SJSA1 (cell line): ENCODE measurements at regions not wholly inside any gene's neighbourhood (a gene's known extent, or its start where the extent isn't known, plus 50 kb on each side); places are given as distances from the start of the nearest gene placed in this dataset.
"Not testable (repeated sequence)": the region's sequence is repeated elsewhere in the genome, so short reads cannot be mapped to it uniquely, and the experiment has no call there.

Experiments
- DNase-seq, 2 experiments: peaks; one replicate each; pipeline ENCODE4 v3.0.0-alpha.2; 2015 to 2020; ENCODE audit warnings: low spot score in 2 of 2, low read depth in 1 of 2
- H3K27ac ChIP-seq: fragments of 250-450 bp; sonication (Bioruptor Pico); 2 replicates; pipeline ENCODE4 v1.5.1; 2020; ENCODE audit warnings: mild to moderate bottlenecking, moderate library complexity
- H3K27me3 ChIP-seq: fragments of 250-450 bp; sonication (Bioruptor Pico); replicated peaks from 2 replicates; pipeline ENCODE4 v1.5.1; 2020; ENCODE audit warnings: mild to moderate bottlenecking, moderate library complexity
- H3K36me3 ChIP-seq: fragments of 250-450 bp; sonication (Bioruptor Pico); 2 replicates; pipeline ENCODE4 v1.5.1; 2020; ENCODE audit warnings: mild to moderate bottlenecking
- H3K4me1 ChIP-seq: fragments of 250-450 bp; sonication (Bioruptor Pico); replicated peaks from 2 replicates; pipeline ENCODE4 v1.6.1; 2021; ENCODE audit warnings: mild to moderate bottlenecking
- H3K4me3 ChIP-seq: fragments of 250-450 bp; sonication (Bioruptor Pico); 2 replicates; pipeline ENCODE4 v1.5.1; 2020; ENCODE audit warnings: mild to moderate bottlenecking
- H3K9me3 ChIP-seq: fragments of 250-450 bp; sonication (Bioruptor Pico); replicated peaks from 2 replicates; pipeline ENCODE4 v1.5.1; 2020; ENCODE audit warnings: mild to moderate bottlenecking

DNA sequence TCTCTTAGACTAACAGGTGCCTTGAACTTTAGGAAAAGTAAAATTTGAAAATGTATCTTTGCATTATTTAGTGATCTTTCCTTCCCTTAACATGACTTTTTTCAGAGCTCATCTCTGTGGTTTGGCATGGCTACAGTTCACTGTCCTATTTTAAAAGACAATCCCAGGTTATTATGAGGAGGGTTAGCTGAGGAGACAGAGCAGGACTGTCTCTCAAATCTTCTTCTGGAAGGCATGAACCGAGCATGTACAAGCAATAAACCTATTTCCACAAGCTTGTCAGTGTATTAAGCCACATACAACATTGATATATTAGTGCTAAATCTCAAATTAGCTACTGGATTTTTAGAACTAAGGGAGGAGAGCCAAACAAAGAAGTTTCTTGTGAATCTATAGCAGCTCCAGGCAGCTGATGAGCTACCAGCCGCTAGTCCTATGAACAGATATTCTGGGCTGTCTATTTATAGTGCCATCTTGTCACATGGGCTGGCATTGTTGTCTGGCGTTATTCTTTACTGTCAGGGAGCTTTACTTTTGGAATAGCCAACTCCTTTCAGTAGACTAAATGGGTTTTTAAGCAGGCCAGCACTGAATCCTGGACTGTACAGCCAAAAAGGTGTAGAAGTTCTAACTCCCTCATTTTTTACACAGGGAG lies 171.2 kb upstream of the ACTBL2 start:
- Histone ChIP-seq H3K9me3 (0 out of 2 replicates have a peak, but pooled peaks cover 3% of the 10 kb centered on the region), H3K4me3 (no peak overlapping the region), H3K27ac (no peak overlapping the region), H3K27me3 (no peaks in the 10 kb centered on the region), H3K36me3 (no peaks in the 10 kb centered on the region), H3K4me1 (peaks cover 9% of the 10 kb centered on the region)
- DNase-seq = no peak

DNA sequence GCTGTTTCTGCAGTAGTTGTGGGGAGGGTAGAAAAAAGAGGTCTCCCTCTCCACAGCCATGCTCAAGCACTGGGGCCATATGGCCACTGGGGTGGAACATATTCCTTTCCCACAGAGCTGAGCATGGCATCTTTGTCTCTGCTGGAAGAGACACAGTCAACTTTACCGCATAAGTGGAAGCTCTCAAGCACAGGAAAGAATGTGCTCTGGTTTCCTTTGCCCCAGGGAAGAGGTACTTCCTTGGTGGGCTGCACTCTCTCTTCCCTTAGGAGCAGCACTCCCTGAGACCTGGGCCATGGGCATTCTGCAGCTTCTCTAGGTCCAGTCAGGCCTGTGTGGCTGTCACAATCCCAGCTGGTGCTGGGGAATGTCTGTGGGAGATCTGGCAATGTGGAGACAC lies 168.5 kb upstream of the ACTBL2 start:
- H3K36me3 ChIP-seq = no peaks in the 10 kb centered on the region
- H3K9me3 ChIP-seq = no peaks in the 10 kb centered on the region
- H3K27ac ChIP-seq = no peak overlapping the region
- no peaks in the 10 kb centered on the region for H3K27me3 ChIP-seq
- no peak for DNase-seq
- no peak overlapping the region for H3K4me3 ChIP-seq
- H3K4me1 ChIP-seq = peaks cover 9% of the 10 kb centered on the region

DNA sequence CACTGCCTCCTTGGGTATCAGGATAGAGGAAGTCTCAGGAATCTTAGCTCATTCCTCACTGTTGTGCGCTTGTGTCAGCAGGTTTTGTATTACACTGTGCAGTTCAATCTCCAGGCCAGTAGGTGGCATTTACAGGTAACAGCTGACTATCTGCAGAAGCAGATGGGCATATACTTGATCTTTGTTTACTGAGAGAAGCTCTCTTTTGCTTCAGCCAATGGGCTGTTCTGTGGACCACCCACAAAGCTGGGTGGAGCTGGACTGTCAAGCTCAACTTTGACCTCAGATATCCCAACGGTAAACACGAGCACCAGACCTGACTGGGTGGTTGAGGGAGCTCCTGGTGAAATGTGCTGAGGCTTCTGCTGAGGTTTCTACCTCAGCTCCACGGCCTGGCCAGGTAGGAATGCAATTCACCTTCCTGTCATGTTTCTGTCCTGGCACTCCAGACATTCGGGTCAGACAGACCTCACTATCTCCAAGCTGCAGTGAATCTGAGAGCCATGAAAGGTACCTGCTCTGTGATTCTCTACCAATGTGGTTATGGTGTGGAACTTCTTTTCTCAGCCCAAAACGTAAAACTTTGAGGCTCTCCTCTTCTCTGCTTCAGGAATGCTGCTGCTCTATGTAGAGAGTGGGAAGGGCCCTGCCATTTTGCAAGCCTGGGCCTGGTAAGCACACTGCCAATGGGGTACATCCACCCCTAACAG lies 167.9 kb upstream of the ACTBL2 start:
- H3K36me3 ChIP-seq = no peaks in the 10 kb centered on the region
- H3K27me3 ChIP-seq = no peaks in the 10 kb centered on the region
- DNase-seq = peak; percentile 46 to 47
- no peak overlapping the region for H3K4me3 ChIP-seq
- H3K9me3 ChIP-seq = no peaks in the 10 kb centered on the region
- H3K27ac ChIP-seq = no peak overlapping the region; the same call in 1 of the 2 replicates
- H3K4me1 ChIP-seq = peaks cover 9% of the 10 kb centered on the region

DNA sequence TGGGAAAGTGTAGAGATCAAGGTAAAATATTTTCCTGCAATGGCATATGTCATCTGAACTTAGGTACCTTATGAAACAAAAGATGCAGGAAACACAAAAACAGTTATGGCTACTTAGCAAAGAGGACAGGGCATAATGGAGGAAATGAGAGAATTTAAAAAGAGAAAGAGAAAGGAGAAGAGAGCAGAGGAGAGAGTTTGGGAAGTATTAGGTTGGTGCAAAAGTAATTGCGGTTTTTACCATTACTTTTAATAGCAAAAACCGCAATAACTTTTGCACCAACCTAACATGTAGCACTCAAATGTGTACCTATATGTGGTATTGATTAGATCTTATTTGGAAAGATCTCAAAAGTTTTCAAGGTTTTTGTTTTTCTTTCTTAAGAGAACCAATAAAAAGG lies 160.1 kb upstream of the ACTBL2 start:
- DNase-seq = no peak

DNA sequence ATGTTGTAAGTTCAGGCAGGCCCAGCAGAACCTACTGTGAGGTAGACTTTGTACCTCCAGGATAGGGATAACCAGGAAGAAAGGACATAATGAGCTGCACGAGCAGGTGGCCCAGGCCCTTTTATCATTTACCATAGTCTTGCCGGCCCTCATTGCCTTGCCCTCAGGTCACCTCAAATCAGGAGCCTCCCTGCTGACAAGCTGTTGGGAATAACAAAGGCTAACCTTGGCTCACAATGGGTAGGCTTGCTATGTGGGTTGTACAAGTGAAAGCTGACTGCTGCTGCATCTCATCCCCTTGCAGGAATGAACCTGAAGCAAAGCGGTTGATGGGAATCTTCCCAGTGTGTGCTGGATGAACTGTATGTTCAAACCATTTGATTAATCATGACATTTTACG lies 159.5 kb upstream of the ACTBL2 start:
- Histone ChIP-seq H3K36me3 (no peaks in the 10 kb centered on the region), H3K4me3 (no peak overlapping the region), H3K27me3 (no peaks in the 10 kb centered on the region), H3K9me3 (no peaks in the 10 kb centered on the region), H3K4me1 (no peaks in the 10 kb centered on the region), H3K27ac (no peak overlapping the region)
- DNase-seq = no peak

More for the DNA sequence above, 160.1 kb upstream of the ACTBL2 start:
- Histone ChIP-seq H3K36me3 (no peaks in the 10 kb centered on the region), H3K27ac (no peak overlapping the region), H3K27me3 (no peaks in the 10 kb centered on the region), H3K4me3 (no peak overlapping the region), H3K9me3 (no peaks in the 10 kb centered on the region), H3K4me1 (no peaks in the 10 kb centered on the region)

DNA sequence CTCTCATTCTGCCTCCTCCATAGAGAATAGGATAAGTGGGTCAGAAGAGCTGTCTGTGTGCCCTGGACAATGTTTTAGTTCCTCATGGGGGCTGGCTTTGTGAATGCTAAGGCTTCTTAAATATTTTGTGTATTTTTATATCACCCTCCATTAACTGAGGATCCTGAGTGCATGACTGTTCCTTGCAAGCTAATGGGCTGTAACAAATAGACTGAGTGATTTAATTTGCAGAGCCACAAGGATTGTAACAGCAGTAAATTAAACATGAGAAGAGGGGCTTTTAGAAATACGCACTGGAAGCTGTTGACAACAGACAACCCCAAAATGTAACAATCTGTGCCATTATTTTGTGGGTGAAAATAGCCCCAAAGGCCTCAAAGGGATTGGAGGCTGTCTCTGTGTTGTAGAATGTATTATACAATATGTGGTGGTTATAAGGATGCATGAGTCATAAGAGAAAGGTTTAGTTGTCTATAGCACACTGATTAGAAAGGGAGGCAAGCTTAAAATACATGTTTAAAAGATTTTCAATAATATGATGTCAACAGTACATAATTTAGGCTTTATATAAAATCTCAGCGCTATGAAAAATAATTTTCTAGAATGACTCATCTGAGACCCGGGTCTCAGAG lies 152.7 kb upstream of the ACTBL2 start:
- Histone ChIP-seq H3K27me3 (no peaks in the 10 kb centered on the region), H3K36me3 (no peaks in the 10 kb centered on the region), H3K4me3 (no peak overlapping the region), H3K4me1 (no peaks in the 10 kb centered on the region), H3K9me3 (no peaks in the 10 kb centered on the region), H3K27ac (no peak overlapping the region)
- no peak for DNase-seq

DNA sequence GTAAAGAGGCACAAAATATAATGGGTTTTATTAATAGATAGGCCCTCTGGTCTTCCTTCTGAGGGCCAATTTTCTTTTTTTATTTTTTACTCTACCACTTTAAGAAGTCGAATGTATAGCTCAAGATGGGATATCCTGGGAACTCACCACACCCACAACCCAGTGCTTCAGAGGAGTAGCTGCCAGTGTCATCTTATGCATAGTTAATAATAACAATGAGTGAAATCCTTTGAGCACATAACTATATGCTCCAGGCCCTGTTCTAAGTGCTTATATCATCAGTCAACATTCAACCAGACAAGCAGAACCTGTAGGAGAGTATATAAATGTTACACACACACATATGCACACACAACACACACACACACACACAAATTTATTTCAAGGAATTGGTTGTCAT lies 150.3 kb upstream of the ACTBL2 start:
- Histone ChIP-seq H3K27me3 (no peaks in the 10 kb centered on the region), H3K4me3 (no peak overlapping the region), H3K36me3 (no peaks in the 10 kb centered on the region), H3K9me3 (no peaks in the 10 kb centered on the region), H3K4me1 (no peaks in the 10 kb centered on the region), H3K27ac (no peak overlapping the region)
- DNase-seq = no peak

DNA sequence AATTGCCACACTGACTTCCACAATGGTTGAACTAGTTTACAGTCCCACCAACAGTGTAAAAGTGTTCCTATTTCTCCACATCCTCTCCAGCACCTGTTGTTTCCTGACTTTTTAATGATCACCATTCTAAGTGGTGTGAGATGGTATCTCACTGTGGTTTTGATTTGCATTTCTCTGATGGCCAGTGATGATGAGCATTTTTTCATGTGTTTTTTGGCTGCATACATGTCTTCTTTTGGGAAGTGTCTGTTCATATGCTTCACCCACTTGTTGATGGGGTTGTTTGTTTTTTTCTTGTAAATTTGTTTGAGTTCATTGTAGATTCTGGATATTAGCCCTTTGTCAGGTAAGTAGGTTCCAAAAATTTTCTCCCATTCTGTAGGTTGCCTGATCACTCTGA lies 148.5 kb upstream of the ACTBL2 start:
- not testable (repeated sequence) for H3K9me3 ChIP-seq, DNase-seq, H3K27ac ChIP-seq, H3K4me1 ChIP-seq, H3K4me3 ChIP-seq, H3K27me3 ChIP-seq, H3K36me3 ChIP-seq

DNA sequence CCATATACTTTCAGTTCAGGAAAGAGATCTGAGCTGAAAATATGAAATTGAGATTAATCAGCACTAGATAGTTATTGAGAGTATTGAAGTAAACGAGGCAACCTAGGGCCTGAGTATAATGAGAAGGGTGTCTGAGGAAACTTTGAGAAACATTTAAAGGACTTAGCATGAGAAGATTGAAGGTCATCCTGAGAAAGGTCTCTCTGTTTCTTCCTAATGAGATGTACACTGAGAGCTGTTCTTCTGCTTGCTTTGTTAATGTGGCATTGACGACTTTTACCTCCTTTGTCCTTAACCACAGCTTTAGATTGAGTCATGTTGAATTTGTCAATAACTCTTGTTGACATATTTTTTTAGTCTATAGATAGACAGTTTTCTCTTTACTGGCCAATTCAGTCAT lies 145.1 kb upstream of the ACTBL2 start:
- Histone ChIP-seq H3K27me3 (no peaks in the 10 kb centered on the region), H3K36me3 (no peaks in the 10 kb centered on the region), H3K4me1 (no peaks in the 10 kb centered on the region)

DNA sequence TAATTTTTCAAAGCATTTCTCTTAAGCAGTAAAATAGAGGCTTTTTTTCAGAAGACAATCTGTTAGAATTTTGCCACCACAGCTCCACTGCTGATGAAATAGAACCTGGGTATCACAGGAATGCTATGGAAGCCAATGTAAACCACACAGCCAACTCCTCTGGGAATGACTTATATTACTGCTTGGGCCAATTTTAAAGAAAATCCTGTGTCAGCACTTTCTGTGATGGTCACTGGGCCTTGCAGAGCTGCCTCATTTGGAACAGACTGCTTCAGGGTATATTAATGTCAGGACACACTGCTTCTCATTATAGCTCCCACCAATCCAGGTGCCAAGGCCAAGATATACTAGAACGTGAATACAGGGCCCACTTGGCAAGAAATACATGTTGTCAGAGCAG lies 144.1 kb upstream of the ACTBL2 start:
- no peak for DNase-seq
- no peak overlapping the region for H3K27ac ChIP-seq

More for the DNA sequence above, 145.1 kb upstream of the ACTBL2 start:
- Histone ChIP-seq H3K4me3 (no peak overlapping the region), H3K9me3 (no peaks in the 10 kb centered on the region), H3K27ac (no peak overlapping the region)
- DNase-seq = no peak

DNA sequence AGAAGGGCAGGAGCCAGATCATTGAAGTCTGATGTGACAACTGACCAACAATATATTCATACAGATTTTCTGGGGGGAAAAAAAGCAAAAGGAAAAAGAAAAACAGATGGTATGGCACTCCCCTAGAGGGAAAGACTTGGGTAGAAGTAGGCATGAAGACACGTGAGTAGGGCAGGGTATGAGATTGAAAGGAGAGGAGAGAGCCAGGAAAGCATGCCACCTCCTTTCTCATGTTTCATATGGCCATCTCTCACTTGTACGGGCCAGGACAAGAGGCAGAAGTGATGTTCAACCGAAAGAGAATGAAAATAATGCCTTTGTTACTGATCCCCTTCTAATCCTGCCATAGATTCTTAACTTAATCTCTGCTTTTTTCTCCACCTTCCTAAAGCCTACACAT lies 139.0 kb upstream of the ACTBL2 start:
- H3K27me3 ChIP-seq = no peaks in the 10 kb centered on the region
- no peak for DNase-seq

More for the DNA sequence above, 144.1 kb upstream of the ACTBL2 start:
- Histone ChIP-seq H3K36me3 (no peaks in the 10 kb centered on the region), H3K27me3 (no peaks in the 10 kb centered on the region), H3K9me3 (no peaks in the 10 kb centered on the region), H3K4me1 (no peaks in the 10 kb centered on the region), H3K4me3 (no peak overlapping the region)

DNA sequence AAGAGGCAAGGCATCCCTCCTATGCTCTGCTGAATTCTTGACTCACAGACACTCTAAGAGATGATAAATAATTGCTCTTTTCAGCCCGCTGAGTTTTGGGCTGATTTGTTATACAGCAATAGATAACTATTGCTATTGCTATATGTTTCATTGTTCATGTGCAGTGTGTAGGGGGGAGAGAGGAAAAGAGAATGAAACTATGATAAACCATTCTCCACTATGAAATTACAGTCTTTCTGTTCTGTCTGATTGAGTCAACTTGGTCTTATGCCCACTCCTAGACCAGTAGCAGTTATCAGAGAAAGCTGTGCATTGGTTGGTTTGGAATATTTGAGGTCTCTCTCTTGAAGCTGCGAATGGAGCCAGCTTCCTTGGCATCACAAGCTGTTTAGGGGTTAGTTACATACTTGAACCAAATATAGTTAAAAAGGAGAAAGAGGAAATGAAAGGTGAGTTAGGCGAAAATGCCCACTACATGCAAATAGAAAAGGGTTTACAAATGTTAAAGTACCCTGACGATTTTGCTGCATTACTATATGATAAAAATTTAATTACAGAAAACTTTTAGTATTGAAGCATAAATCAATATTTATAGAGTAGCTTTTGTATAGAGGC lies 136.3 kb upstream of the ACTBL2 start:
- Histone ChIP-seq H3K9me3 (no peaks in the 10 kb centered on the region), H3K4me1 (0 out of 2 replicates have a peak, but pooled peaks cover under 1% of the 10 kb centered on the region), H3K27me3 (no peaks in the 10 kb centered on the region), H3K27ac (no peak overlapping the region), H3K4me3 (no peak overlapping the region), H3K36me3 (no peaks in the 10 kb centered on the region)
- DNase-seq = no peak

More for the DNA sequence above, 139.0 kb upstream of the ACTBL2 start:
- Histone ChIP-seq H3K36me3 (no peaks in the 10 kb centered on the region), H3K4me1 (no peaks in the 10 kb centered on the region), H3K4me3 (no peak overlapping the region), H3K9me3 (no peaks in the 10 kb centered on the region), H3K27ac (no peak overlapping the region)

DNA sequence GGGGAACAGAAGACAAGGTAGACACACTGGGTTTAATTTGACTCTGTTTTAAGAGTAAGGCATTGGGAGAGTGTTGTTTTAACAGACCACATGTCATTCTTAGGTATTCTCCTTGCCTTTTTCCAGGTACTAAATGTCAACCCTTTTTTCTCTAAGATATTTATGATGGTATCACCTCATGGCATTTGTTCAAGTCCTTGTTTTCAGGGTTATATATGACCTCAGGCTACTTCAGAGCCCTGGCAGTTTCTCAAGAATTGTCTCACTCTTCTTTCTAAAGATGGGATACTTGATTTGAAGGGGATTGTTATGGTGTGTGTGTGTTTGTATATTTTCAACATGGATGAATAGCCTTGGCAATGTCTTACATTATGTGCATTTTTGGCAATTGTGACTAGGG lies 131.1 kb upstream of the ACTBL2 start:
- no peaks in the 10 kb centered on the region for H3K36me3 ChIP-seq
- no peaks in the 10 kb centered on the region for H3K9me3 ChIP-seq
- H3K27me3 ChIP-seq = no peaks in the 10 kb centered on the region
- no peak for DNase-seq
- H3K4me3 ChIP-seq = no peak overlapping the region
- no peak overlapping the region for H3K27ac ChIP-seq
- H3K4me1 ChIP-seq = 0 out of 2 replicates have a peak, but pooled peaks cover 4% of the 10 kb centered on the region

DNA sequence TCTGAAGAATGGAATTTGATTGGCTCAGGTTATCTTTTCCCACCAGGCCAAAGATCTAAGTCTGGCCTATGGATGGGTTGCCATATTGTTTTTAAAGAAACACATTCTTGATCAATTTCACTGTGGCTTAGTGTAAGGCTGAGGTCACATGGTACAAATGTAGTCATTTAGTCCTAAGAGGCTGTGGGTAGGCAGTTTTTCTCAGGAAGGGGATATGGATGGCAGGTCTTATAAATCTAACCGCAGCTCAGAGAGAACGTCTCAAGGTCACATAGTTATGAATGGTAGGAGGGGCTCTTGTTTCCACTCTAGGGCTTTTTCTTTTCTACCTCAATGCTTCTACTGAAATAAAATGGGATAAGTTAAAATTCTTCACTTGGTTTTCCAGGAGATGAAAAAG lies 128.6 kb upstream of the ACTBL2 start:
- 0 out of 2 replicates have a peak, but pooled peaks cover 4% of the 10 kb centered on the region for H3K4me1 ChIP-seq
- H3K27ac ChIP-seq = no peak overlapping the region
- no peaks in the 10 kb centered on the region for H3K36me3 ChIP-seq
- no peaks in the 10 kb centered on the region for H3K27me3 ChIP-seq
- H3K4me3 ChIP-seq = no peak overlapping the region
- H3K9me3 ChIP-seq = no peaks in the 10 kb centered on the region
- DNase-seq = no peak
